GM18867 (cell line): ENCODE measurements at regions not wholly inside any gene's neighbourhood (a gene's known extent, or its start where the extent isn't known, plus 50 kb on each side); places are given as distances from the start of the nearest gene placed in this dataset.
"Not testable (repeated sequence)": the region's sequence is repeated elsewhere in the genome, so short reads cannot be mapped to it uniquely, and the experiment has no call there.

ENCODE experiments used
- ATAC-seq: cut with Tn5 transposase; IDR thresholded peaks from one replicate; pipeline ENCODE4 v1.9.1; 2021; ENCODE audit warnings: mild to moderate bottlenecking, moderate library complexity; ENCODE audit not compliant: unreplicated experiment

DNA sequence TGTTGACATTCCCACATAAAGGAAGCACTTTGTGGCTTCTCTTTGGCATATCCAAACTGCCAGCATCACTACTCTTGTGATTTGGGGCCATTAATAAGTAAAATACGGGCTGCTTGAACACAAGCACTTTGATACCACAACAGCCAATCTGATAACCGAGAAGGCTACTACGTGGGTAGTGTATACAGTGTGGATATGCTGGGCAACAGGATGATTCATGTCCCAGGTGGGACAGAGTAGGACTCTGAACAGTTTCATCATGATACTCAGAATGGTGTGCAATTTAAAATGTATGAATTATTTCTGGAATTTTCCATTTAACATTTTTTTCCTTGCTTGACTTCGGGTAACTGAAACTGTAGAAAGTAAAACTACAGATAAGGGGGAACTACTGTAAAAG is 225.0 kb upstream of the DDHD1 start:
- ATAC-seq: no peak

DNA sequence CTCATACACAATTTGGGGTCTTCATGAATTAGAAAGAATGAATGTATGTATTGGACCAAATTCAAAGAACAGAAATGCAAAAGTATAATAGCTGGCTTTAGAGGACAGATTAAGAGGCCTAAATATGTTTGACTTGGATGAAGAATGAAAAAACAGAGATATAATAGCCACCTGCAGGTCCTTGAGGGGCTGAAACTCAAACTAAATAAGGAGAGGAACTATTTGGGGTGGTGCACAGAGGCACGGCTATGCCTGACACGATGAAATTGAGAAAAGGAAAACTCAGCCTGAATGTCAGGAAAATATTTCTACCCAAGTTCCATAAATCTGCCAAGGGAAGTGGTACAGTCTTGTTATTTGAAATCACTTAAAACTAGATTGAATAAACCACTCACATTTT is 222.9 kb upstream of the DDHD1 start:
- no peak for ATAC-seq

DNA sequence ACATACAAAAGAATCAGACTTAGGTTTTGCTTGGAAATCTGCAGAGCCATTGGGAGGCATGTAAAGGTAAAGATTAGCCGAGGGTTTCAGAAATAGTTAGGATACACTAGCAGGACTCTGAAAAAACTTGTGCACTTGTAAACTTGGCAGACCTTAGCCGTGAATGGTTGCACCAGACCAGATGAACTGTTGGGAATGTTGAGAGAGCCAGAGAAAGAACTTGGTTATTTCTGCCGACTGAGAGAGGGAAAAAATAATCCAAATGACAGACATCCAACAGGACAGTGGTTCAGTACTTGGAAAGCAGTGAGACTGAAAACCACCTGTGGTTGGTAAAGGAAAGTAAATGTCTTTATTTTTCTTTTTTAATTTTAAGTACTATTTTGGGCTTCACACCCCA is 222.5 kb upstream of the DDHD1 start:
- no peak for ATAC-seq

DNA sequence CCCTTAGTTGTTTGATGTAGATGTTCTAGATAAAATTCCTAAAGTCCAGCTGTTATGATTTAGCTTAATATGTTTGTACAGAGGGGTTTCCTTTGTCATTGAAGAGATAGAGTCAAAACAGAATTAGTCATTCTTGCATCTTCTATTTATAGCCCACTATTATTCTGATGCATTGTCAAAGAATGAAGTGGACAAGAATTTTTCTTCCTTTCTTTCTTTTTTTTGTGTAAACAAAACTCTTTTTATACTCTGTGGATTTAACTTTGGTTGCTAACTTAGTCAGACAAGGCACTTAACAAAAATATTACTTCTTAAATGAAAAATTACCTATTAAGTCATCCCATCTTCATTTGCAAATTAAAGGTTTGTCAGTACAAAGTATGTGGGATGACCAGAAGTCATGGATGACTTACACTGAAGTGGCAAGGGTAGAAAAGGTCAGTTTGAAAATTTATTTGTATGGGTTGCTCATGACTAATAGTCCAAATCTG is 215.6 kb upstream of the DDHD1 start:
- no peak for ATAC-seq

DNA sequence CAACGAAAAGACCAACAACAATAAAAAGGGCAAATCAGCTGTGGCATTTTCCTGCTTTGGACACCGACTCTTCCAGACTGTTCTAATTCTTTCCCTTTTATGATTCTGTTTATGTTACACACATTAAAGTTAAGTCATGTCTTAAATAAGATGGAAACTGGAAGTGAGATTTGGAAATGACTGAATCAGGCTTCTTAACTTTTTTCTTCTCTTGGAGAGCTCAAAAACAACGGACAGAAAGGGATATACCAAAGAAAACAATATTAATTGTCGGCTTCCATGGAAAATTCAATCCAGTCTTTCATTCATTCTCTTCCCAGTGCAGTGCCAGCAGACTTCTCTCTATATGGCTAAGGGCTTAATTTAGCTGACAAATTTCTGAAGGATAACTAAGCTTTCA is 214.9 kb upstream of the DDHD1 start:
- no peak for ATAC-seq

DNA sequence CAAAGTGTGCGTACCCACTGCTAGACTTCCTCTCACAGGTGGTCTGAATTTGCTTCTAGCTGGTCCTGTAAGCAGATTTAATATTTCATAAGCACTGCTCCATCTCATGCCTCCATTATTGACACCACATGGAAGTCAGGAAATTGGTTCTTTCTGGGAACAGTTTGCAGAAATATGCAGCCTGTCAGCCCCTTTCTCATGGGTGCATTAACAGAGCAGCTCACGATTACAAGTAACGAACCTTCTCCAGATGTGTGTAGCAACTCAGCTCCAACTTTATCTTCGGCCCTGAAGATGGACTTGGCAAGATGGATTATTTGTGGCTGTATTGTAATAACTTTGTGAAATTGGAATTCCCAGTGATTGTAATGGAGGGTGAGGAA is 214.5 kb upstream of the DDHD1 start:
- no peak for ATAC-seq

DNA sequence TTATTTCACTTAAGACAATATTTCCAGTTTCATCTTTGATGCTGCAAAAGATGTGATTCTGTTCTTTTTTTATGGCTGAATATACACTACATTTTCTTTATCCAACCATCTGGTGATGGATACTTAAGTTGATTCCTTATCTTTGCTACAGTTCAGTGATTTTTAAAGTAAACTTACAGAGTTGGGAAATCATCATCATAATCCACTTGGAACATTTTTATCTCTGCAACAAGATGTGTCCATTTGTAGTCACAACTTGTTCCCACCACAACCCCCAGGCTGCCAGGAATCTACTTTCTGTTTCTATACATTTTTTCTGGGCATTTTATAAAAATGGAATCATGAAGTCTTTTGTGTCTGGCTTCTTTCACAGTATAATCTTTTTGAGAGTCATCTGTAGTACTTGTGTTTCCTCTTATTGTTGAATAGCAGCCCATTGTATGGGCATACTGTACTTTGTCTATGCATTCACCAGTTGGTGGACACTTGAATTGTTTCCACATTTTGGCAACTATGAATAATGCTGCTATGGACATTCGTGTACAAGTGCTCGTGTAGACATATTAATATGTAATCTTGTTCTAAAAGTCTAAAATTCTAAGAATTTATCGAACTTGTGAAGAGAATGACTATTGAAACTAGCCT is 212.5 kb upstream of the DDHD1 start:
- no peak for ATAC-seq

DNA sequence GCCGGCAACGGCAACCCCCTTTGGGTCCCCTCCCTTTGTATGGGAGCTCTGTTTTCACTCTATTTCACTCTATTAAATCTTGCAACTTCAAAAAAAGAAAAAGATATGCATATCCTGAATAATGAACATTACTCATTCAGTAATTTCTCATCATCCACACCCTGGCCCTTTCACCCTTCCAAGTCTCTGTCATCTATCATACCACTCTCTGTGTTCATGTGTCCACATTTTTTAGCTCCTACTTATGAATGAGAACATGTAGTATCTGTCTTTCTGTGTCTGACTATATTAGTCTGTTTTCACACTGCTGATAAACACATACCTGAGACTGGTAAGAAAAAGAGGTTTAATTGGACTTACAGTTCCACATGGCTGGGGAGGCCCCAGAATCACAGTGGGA is 209.8 kb upstream of the DDHD1 start:
- not testable (repeated sequence) for ATAC-seq

DNA sequence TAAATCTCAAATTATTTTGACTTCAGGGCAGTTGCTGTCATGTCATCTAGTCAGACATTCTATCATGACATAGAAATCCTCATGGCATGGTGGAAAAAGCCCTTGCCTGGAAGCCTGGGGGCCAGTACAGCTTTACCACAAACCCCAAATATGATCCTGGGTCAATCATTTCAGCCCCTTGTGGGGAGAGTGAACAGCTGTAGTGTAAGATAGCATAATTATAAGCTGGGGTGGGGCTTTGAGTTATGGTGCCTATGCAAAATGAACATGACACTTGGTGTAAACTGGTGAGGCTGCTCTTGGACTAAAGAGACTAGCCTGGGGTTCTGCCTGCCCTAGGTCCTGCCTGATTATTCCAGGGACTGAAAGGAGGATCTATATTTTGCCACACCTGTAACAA is 207.7 kb upstream of the DDHD1 start:
- no peak for ATAC-seq

DNA sequence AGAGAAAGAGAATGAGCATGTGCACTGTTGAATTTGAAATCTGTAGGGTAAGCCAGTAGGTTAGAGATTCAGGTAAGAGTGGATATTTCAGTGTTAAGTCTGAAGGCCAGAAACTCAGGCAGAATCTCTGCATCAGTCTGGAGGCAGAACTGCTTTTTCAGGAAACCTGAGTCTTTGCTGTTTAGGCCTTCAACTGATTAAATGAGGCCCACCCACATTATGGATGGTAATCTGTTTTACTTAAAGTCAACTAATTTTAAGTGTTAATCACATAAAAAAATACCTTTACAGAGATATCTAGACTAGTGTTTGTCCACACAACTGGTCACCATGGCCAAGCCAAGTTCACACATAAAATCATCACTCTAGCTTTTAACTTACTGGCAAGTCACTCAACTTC is 205.0 kb upstream of the DDHD1 start:
- no peak for ATAC-seq

DNA sequence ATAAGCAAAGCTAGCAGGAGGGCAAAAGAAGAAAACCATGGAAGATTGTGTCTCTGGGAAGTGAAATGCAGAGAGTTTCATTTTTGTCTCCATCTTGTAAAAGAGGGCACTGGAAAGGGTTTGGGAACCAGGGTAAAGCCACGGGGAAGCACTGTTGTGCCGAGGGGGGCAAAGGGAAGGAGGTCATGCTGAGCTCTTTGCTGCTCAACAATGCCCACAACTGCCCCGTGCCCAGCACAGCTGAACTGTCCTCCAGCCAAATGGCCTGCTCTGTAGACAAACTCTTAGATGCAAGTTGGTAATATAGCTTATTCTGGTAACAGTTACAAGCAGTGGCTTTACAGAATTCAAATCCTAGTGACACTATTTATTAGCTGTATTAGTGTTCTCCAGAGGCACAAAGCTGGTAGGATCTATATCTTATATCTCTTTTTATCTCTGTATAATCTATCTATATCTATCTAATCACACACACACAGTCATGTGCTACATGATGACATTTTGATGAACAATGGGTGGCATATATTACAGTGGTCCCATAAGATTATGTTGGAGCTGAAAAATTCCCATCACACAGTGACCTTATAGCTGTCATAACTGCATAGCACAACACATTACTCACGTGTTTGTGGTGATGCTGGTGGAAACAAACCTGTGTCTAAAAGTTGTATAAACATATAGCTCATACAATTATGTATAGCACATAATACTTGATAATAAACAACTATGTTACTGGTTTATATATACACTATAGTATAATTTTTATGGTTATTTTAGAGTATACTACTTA is 203.4 kb upstream of the DDHD1 start:
- ATAC-seq: no peak

DNA sequence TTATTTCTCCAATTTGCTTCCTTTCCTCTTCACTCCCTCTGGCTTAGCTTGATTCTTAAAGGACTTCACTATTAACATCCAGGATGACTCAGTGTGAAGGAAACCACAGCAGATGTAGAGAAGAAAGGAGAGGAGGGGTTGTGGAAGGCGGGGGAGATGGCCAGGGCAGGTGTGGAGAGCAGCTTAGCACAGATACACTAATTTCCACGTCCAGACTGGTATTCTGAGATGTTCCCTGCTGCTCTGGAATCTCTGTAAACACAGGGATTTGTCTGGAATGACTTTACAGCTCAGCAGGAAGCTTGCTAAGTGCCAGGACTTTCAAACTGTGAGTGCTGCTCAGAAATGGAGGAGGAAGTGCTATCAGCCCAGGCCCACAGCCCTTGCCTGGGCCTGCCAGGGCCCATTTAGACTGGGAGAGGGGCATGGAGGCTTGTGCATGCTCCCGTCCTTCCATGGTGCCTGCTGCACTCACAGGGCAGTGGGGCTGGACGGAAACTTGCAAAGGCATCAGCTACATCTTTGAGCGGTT is 202.5 kb upstream of the DDHD1 start:
- no peak for ATAC-seq

DNA sequence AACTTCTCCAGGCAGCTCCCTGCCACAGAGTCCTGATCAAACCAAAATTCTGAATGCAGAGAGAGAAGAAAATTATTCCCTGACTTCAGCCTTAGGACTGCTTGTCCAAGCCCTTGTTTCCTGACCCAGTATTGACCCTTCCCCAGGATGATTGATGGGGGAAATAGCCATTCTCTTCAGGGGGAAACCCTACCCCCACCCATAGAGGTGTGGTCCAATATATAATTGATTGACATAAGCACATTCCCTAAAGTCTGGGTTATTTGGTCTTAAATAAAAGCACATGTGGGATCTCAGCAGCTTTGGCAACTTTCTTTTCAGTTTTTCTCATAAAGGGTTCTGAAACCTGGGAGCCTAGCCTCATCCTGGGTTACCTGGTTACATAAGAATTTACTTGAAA is 201.2 kb upstream of the DDHD1 start:
- no peak for ATAC-seq

DNA sequence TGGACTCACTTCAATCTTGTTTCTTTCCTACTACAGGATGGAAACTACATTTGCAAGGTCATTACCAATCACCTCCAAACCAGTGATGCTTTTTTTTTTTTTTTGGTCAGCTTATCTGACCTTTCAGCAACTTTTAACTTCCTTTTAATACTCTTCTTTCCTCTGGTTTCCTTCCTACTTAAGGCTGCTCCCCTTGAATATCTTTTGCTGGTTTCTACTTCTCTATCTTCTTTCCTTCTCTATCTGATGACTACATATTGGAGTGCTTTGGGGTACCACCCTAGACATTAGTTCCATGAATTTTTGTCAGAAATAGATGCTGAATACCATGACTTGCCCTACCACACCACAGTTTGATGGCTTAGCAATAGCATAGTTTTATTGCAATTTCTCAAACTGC is 197.7 kb upstream of the DDHD1 start:
- ATAC-seq: no peak

DNA sequence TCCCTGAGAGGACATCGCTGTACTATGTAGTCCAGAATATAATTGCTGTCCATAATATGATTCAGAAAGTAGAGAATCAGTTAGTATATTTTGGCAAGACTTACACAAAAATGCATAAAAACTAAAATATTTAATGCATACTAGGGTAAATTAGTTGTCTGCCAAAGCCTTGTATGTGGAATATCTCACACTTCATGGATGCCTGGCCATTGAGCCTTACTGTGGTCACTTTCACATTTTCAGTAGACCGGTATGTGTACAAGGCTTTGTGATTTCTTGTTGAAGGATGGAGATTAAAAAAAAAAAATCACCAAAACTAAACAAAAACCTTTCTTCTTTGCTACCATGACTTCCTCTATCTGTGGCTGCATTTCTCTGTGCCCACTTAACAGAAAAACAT is 197.3 kb upstream of the DDHD1 start:
- ATAC-seq: no peak

DNA sequence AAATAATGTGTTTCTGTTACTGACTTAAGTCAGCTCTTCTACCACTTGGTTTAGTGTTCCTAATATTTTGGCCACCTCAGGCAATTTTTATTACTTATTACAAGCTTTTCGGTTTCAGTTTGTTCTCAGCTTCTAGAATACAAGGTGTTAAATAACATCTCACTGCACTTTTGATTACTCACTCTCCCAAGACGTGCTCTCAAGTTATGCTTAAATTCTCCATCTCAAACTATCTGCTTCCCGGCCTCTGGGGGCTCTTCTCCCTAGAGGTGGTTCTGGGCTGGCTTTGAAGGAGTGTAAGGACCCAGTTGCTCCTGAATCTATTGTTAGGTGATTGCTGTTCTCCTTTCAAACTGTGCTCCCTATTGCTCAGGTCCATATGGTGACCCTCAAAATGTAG is 193.9 kb upstream of the DDHD1 start:
- ATAC-seq: no peak

DNA sequence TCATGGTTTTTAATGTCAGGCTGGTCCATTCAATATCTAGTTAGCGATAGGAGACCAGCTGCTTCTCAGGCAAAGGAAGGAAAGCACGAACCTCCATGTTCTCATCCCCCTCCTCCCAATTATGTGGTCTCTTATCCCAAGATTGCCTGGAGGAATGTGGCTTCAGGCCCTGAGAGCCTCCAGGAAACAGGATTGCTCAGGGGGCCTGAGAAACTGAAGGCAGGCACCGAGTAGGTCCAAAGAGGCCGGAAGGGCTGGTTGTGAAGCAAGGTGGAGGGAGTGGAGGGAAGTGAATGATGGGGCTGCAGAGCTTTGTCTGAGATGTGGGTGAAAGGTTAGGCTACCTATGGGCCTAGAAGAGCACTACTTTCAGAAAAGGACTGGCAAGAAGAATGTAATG is 188.2 kb upstream of the DDHD1 start:
- ATAC-seq: no peak

DNA sequence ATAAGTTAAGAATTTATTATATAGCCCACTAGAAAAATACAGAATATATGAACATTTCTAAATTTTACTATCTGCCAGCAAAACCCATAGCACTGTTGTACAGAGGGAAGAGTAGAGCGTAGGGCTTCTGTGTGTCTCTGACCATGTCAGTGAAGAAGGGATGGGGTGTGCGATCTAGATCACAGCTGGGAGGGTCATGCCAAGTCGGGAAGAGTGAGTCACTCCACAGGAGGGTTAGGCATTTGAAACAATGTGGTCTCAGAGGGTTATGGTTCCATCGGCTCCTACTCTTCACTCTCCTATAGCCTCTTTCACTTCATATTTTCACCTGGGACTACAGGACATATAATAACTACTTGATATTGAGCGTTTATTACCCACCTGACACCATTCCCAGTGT is 185.1 kb upstream of the DDHD1 start:
- no peak for ATAC-seq

DNA sequence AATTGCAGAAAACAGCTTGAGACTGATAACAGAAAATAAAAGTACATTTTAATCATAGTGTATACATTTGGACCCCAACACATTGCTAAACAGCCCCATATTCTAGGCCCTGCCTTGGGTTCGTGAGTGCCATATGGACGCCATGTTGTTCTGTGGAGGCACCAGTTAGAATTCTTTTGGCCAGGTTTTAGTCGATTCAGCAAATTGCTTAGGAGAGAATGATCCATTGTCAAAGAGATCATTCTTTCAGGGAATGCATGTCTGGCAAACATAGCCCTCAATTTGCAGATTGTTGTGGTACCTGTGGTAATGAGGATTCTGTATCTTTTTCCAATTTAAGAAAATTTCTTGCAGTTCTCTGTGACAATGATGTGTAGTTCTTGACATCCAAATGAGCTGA is 183.6 kb upstream of the DDHD1 start:
- ATAC-seq: no peak

DNA sequence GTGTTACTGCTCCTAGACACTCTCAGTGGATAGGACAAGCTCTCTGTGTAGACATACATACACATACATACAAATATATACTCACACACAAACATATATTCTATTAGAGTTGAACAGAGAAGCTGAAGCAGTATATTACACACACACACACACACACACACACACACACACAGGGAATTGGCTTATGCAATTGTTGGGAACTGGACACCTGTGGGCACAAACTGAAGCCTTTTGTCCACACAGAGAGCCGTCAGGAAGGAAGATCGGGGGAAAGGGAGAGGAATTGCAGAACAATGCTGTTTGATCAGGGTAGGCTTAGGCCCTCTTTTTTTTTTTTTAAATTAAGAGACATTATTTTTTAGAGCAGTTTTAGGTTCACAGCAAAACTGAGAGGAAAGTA is 180.7 kb upstream of the DDHD1 start:
- ATAC-seq: no peak

DNA sequence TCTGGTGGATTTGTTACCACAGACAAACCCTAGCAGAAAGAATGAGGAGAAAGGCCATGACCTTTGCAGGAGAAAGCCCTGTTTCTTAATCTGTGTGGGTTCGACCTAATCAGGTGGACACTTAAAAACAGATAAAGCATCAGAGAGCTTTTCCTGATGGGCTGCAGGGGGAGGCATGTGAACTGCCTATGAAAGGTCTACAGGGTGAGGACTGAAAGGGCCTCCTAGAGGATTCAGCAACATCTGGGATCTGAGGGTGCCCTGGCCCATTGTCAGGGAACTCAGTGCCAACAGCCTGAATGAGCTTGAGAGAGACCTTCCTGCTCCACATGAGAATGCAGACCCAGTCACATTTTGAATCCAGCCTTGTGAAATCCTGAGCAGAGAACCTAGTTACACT is 178.8 kb upstream of the DDHD1 start:
- no peak for ATAC-seq

DNA sequence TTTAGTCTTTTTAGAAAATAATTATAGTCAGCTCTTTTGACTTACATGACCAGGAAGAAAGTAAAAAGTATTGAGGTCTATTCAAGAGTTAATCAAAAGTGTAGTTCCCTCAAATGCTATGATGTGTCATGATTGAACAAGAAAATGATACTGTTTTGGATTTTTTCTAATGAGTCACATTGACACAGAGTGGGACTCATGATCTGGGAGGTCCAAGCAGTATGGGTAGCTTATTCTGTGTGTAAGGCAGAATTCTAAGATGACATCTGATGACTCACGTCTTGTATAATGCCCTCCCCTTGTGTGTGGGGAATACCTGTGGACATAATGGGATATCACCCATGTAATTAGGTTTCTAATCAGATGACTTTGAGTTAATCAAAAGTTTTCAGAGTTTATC is 178.1 kb upstream of the DDHD1 start:
- no peak for ATAC-seq
